Prostate gland (tissue), 2 donors: ENCODE measurements at regions not wholly inside any gene's neighbourhood (a gene's known extent, or its start where the extent isn't known, plus 50 kb on each side); places are given as distances from the start of the nearest gene placed in this dataset.

Experiments
- POLR2A ChIP-seq: fragments of 450-650 bp; IDR thresholded peaks from one replicate; pipeline ENCODE4 v1.6.1; 2016; ENCODE audit warnings: antibody characterized with exemption, mild to moderate bottlenecking
- TF ChIP-seq, protein P1 (sequence below), 4 experiments: fragments of 200-600 bp in 2 of 4; fragments of 450-650 bp in 2 of 4; sonication (generic) in 2 of 4; IDR thresholded peaks; 1 replicate in 3 of 4; 2 replicates in 1 of 4; pipeline ENCODE4 v1.5.1; 2016 to 2019; ENCODE audit warnings: antibody characterized with exemption in 4 of 4, mild to moderate bottlenecking in 2 of 4, moderate library complexity in 2 of 4

- no peak for TF ChIP-seq POLR2A
- TF ChIP-seq, protein P1, sequence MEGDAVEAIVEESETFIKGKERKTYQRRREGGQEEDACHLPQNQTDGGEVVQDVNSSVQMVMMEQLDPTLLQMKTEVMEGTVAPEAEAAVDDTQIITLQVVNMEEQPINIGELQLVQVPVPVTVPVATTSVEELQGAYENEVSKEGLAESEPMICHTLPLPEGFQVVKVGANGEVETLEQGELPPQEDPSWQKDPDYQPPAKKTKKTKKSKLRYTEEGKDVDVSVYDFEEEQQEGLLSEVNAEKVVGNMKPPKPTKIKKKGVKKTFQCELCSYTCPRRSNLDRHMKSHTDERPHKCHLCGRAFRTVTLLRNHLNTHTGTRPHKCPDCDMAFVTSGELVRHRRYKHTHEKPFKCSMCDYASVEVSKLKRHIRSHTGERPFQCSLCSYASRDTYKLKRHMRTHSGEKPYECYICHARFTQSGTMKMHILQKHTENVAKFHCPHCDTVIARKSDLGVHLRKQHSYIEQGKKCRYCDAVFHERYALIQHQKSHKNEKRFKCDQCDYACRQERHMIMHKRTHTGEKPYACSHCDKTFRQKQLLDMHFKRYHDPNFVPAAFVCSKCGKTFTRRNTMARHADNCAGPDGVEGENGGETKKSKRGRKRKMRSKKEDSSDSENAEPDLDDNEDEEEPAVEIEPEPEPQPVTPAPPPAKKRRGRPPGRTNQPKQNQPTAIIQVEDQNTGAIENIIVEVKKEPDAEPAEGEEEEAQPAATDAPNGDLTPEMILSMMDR (IDR thresholded peaks at IDR 0.05), result no peak
Measured at GRCh38 chr22:22181341-22181850, 63.2 kb upstream of the VPREB1 start.
